Loucy (cell line): ENCODE measurements at regions not wholly inside any gene's neighbourhood (a gene's known extent, or its start where the extent isn't known, plus 50 kb on each side); places are given as distances from the start of the nearest gene placed in this dataset.

Experiments used
- H2AFZ ChIP-seq: fragments of 200-600 bp; sonication (generic); 2 replicates; pipeline ENCODE4 v1.6.0; 2016; ENCODE audit warnings: antibody characterized with exemption, mild to moderate bottlenecking, low read length, moderate library complexity
- H3F3A ChIP-seq: fragments of 200-600 bp; 2 replicates; pipeline ENCODE4 v1.6.0; 2016; ENCODE audit warnings: antibody characterized with exemption, low read depth, mild to moderate bottlenecking
- H3K27me3 ChIP-seq: fragments of 200-600 bp; sonication (generic); 2 replicates; pipeline ENCODE4 v1.6.1; 2014; ENCODE audit warnings: low read length, mild to moderate bottlenecking; ENCODE audit not compliant: insufficient read depth, poor library complexity, severe bottlenecking
- H3K36me3 ChIP-seq: fragments of 200-600 bp; sonication (generic); 2 replicates; pipeline ENCODE4 v1.6.1; 2016; ENCODE audit warnings: low read length; ENCODE audit not compliant: insufficient read depth
- H3K4me1 ChIP-seq: fragments of 200-600 bp; sonication (generic); 2 replicates; pipeline ENCODE4 v1.5.1; 2014; ENCODE audit warnings: low read length, mild to moderate bottlenecking; ENCODE audit not compliant: insufficient read depth, poor library complexity, severe bottlenecking
- H3K4me2 ChIP-seq: fragments of 200-600 bp; sonication (generic); 2 replicates; pipeline ENCODE4 v1.6.0; 2014; ENCODE audit warnings: antibody characterized with exemption, low read length, low read depth, mild to moderate bottlenecking; ENCODE audit not compliant: poor library complexity, severe bottlenecking
- H3K4me3 ChIP-seq: fragments of 200-600 bp; sonication (generic); 2 replicates; pipeline ENCODE4 v1.5.1; 2014; ENCODE audit warnings: low read length, mild to moderate bottlenecking, mixed read lengths; ENCODE audit not compliant: poor library complexity, severe bottlenecking
- H3K79me2 ChIP-seq: fragments of 200-600 bp; sonication (generic); 2 replicates; pipeline ENCODE4 v1.6.1; 2014; ENCODE audit warnings: low read length; ENCODE audit not compliant: insufficient read depth
- H3K9ac ChIP-seq: fragments of 200-600 bp; sonication (generic); 2 replicates; pipeline ENCODE4 v1.6.0; 2014; ENCODE audit warnings: mild to moderate bottlenecking, low read depth, low read length, moderate library complexity; ENCODE audit not compliant: poor library complexity, severe bottlenecking
- H3K9me2 ChIP-seq: fragments of 200-600 bp; sonication (generic); replicated peaks from 2 replicates; pipeline ENCODE4 v1.6.1; 2016; ENCODE audit warnings: low read depth, low read length, mixed read lengths
- H3K9me3 ChIP-seq: fragments of 200-600 bp; sonication (generic); 2 replicates; pipeline ENCODE4 v1.6.1; 2014; ENCODE audit warnings: mild to moderate bottlenecking, antibody characterized with exemption, low read length, low read depth; ENCODE audit not compliant: insufficient read depth
- H4K20me1 ChIP-seq: fragments of 200-600 bp; sonication (generic); 2 replicates; pipeline ENCODE4 v1.6.0; 2014; ENCODE audit warnings: antibody characterized with exemption, low read length, mild to moderate bottlenecking; ENCODE audit not compliant: insufficient read depth, poor library complexity, severe bottlenecking
- CTCF ChIP-seq: fragments of 200-600 bp; sonication (generic); conservative IDR thresholded peaks from 2 replicates; pipeline ENCODE4 v1.5.1; 2014; ENCODE audit warnings: mild to moderate bottlenecking, antibody characterized with exemption, low read length
- EZH2phosphoT487 ChIP-seq: fragments of 200-600 bp; IDR thresholded peaks from 2 replicates; pipeline ENCODE4 v1.6.1; 2018; ENCODE audit warnings: antibody characterized with exemption, mild to moderate bottlenecking, moderate library complexity, borderline replicate concordance

GRCh38 chr4:106854569-106855351 is 181.4 kb downstream of the DKK2 start:
- H3K4me3 ChIP-seq, result no peak overlapping the region
- no peaks in the 10 kb centered on the region for H3K9me3 ChIP-seq
- H3K9ac ChIP-seq, result no peak overlapping the region
- H3K4me2 ChIP-seq, result no peak overlapping the region
- no peaks in the 10 kb centered on the region for H4K20me1 ChIP-seq
- no peaks in the 10 kb centered on the region for H3K79me2 ChIP-seq
- H3K36me3 ChIP-seq, result no peaks in the 10 kb centered on the region
- TF ChIP-seq EZH2phosphoT487 (no peak), CTCF (no peak)
- no peaks in the 10 kb centered on the region for H3K9me2 ChIP-seq
- no peaks in the 10 kb centered on the region for H3F3A ChIP-seq
- no peak overlapping the region for H2AFZ ChIP-seq
- H3K27me3 ChIP-seq, result no peaks in the 10 kb centered on the region
- no peaks in the 10 kb centered on the region for H3K4me1 ChIP-seq

GRCh38 chr4:106852426-106852825 is 183.7 kb downstream of the DKK2 start:
- Histone ChIP-seq H3F3A (no peaks in the 10 kb centered on the region), H3K9ac (no peak overlapping the region), H3K4me3 (no peak overlapping the region), H3K9me3 (no peaks in the 10 kb centered on the region), H4K20me1 (no peaks in the 10 kb centered on the region), H3K27me3 (no peaks in the 10 kb centered on the region), H3K4me2 (no peak overlapping the region), H2AFZ (no peak overlapping the region), H3K36me3 (no peaks in the 10 kb centered on the region), H3K9me2 (no peaks in the 10 kb centered on the region), H3K4me1 (no peaks in the 10 kb centered on the region), H3K79me2 (no peaks in the 10 kb centered on the region)
- TF ChIP-seq EZH2phosphoT487 (no peak), CTCF (no peak)

GRCh38 chr4:106851726-106852125 is 184.4 kb downstream of the DKK2 start:
- TF ChIP-seq CTCF, result no peak
- no peak for TF ChIP-seq EZH2phosphoT487
- Histone ChIP-seq H3F3A (no peaks in the 10 kb centered on the region), H3K36me3 (no peaks in the 10 kb centered on the region), H3K4me2 (no peak overlapping the region), H3K79me2 (no peaks in the 10 kb centered on the region), H3K9ac (no peak overlapping the region), H4K20me1 (no peaks in the 10 kb centered on the region), H3K9me3 (no peaks in the 10 kb centered on the region), H3K4me1 (no peaks in the 10 kb centered on the region), H3K4me3 (no peak overlapping the region), H3K9me2 (no peaks in the 10 kb centered on the region), H3K27me3 (no peaks in the 10 kb centered on the region), H2AFZ (no peak overlapping the region)
